Lower lobe of right lung (tissue), 2 donors: ENCODE measurements at regions not wholly inside any gene's neighbourhood (a gene's known extent, or its start where the extent isn't known, plus 50 kb on each side); places are given as distances from the start of the nearest gene placed in this dataset.

Source experiments
- ATAC-seq, 2 donors: fragments of 200-7000 bp; cut with Tn5 transposase; one replicate each; pipeline ENCODE4 v1.9.1; 2020 to 2022; ENCODE audit warnings: mild to moderate bottlenecking in 2 of 2, moderate library complexity in 2 of 2
- DNase-seq: peaks from one replicate; pipeline ENCODE4 v3.0.0-alpha.2; 2020
- H3K27ac ChIP-seq: fragments of 200-600 bp; one replicate; pipeline ENCODE4 v1.8.0; 2022
- H3K27me3 ChIP-seq: fragments of 200-600 bp; one replicate; pipeline ENCODE4 v1.8.0; 2022; ENCODE audit warnings: low read depth
- H3K36me3 ChIP-seq: fragments of 200-600 bp; one replicate; pipeline ENCODE4 v1.8.0; 2022; ENCODE audit warnings: mild to moderate bottlenecking
- H3K4me1 ChIP-seq: fragments of 200-600 bp; one replicate; pipeline ENCODE4 v1.8.0; 2022
- H3K4me3 ChIP-seq: fragments of 200-600 bp; one replicate; pipeline ENCODE4 v1.8.0; 2022; ENCODE audit warnings: mild to moderate bottlenecking
- H3K9me3 ChIP-seq: fragments of 200-600 bp; one replicate; pipeline ENCODE4 v1.8.0; 2022
- intact Hi-C: fragments of 100-400 bp; cut with DNase I; formaldehyde crosslinking; loops from one replicate; pipeline ENCODE4 v1.11.0; 2022
- TF ChIP-seq, protein P1 (sequence below): fragments of 200-600 bp; IDR thresholded peaks from one replicate; pipeline ENCODE4 v1.8.0; 2022; ENCODE audit warnings: antibody characterized with exemption, mild to moderate bottlenecking
- donor health status: DM: no; HTN: yes; CAD: no; lungs with severe emphysema.

- Histone ChIP-seq H3K36me3 (no peaks in the 10 kb centered on the region), H3K4me3 (no peak overlapping the region), H3K27me3 (no peaks in the 10 kb centered on the region), H3K4me1 (no peaks in the 10 kb centered on the region), H3K9me3 (no peaks in the 10 kb centered on the region), H3K27ac (no peak overlapping the region)
- no peak for ATAC-seq
- TF ChIP-seq, protein P1, sequence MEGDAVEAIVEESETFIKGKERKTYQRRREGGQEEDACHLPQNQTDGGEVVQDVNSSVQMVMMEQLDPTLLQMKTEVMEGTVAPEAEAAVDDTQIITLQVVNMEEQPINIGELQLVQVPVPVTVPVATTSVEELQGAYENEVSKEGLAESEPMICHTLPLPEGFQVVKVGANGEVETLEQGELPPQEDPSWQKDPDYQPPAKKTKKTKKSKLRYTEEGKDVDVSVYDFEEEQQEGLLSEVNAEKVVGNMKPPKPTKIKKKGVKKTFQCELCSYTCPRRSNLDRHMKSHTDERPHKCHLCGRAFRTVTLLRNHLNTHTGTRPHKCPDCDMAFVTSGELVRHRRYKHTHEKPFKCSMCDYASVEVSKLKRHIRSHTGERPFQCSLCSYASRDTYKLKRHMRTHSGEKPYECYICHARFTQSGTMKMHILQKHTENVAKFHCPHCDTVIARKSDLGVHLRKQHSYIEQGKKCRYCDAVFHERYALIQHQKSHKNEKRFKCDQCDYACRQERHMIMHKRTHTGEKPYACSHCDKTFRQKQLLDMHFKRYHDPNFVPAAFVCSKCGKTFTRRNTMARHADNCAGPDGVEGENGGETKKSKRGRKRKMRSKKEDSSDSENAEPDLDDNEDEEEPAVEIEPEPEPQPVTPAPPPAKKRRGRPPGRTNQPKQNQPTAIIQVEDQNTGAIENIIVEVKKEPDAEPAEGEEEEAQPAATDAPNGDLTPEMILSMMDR: no peak
- intact Hi-C loops: no loop called here
- DNase-seq: no peak
Measured at GRCh38 chr4:181193131-181193930, 1049.9 kb upstream of the TENM3 start.

- Histone ChIP-seq H3K36me3 (no peaks in the 10 kb centered on the region), H3K4me1 (no peaks in the 10 kb centered on the region), H3K4me3 (no peak overlapping the region), H3K27ac (no peak overlapping the region), H3K9me3 (no peaks in the 10 kb centered on the region), H3K27me3 (no peaks in the 10 kb centered on the region)
- ATAC-seq (no peak), DNase-seq (no peak)
- TF ChIP-seq, protein P1: no peak
- intact Hi-C loops: no loop called here
Measured at GRCh38 chr4:181194096-181194495, 1049.1 kb upstream of the TENM3 start.

DNA sequence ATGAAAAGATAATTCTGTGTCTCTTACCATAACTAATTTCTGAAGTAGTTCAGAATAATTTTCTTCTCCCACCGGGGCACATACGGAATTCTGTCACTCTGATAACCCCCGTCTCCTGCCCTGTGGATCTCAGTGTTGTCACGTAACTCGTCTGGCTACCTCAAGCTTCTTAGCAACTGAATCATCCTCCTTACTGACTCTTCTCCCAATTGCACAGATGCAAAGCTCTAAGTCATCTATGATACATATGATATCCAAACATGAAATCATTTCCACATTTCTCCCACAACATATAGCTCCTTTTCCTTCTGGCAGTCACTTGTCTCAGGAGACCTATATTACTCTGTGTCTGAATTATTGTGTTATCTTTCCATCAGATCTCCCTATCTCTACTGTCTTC is 1043.1 kb upstream of the TENM3 start:
- no peaks in the 10 kb centered on the region for H3K36me3 ChIP-seq
- H3K4me3 ChIP-seq: no peak overlapping the region
- no peaks in the 10 kb centered on the region for H3K4me1 ChIP-seq
- H3K9me3 ChIP-seq: no peaks in the 10 kb centered on the region
- ATAC-seq (no peak), DNase-seq (no peak)
- no peak overlapping the region for H3K27ac ChIP-seq
- TF ChIP-seq, protein P1: no peak
- intact Hi-C loops: no loop called here
- H3K27me3 ChIP-seq: no peaks in the 10 kb centered on the region

GRCh38 chr4:181202240-181202639 is 1041.0 kb upstream of the TENM3 start:
- Histone ChIP-seq H3K9me3 (no peaks in the 10 kb centered on the region), H3K4me3 (no peak overlapping the region), H3K27me3 (no peaks in the 10 kb centered on the region), H3K4me1 (no peaks in the 10 kb centered on the region), H3K36me3 (no peaks in the 10 kb centered on the region), H3K27ac (no peak overlapping the region)
- intact Hi-C loops: no loop called here
- TF ChIP-seq, protein P1: no peak
- DNase-seq (no peak), ATAC-seq (no peak)

DNA sequence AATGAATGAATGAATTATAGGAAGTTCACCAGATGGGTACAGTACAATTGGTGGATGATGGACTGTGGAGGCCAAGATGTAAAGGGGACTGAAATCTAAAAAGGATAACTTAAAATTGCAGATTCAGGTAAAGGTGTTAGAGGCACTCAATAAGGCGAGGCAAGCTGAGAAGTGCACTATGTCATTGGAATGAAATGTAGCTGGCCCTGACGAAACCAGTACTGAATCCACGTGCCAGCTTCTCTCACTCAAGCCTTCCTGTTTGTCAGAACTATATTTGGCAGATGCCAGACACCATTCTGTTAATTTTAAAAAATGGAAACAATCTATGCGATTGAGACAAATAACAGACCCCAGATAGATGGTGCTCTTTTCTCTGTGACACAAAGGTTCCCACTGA is 1039.1 kb upstream of the TENM3 start:
- no peak overlapping the region for H3K27ac ChIP-seq
- H3K4me3 ChIP-seq: no peak overlapping the region
- H3K9me3 ChIP-seq: no peaks in the 10 kb centered on the region
- DNase-seq (no peak), ATAC-seq (peak in 1 of 2 donors; percentile 39)
- TF ChIP-seq, protein P1: no peak
- no peaks in the 10 kb centered on the region for H3K36me3 ChIP-seq
- no peaks in the 10 kb centered on the region for H3K27me3 ChIP-seq
- intact Hi-C loops: no loop called here
- H3K4me1 ChIP-seq: no peaks in the 10 kb centered on the region
